SK-N-SH (cell line): ENCODE measurements at regions not wholly inside any gene's neighbourhood (a gene's known extent, or its start where the extent isn't known, plus 50 kb on each side); places are given as distances from the start of the nearest gene placed in this dataset.

Experiments used
- CTCF ChIA-PET: fragments of 300-600, 350-600 bp; formaldehyde crosslinking; extraction: SDS; loops from one replicate; lab custom pipeline; 2021; lab: Yijun Ruan, JAX
- POLR2A ChIA-PET: fragments of 350-600 bp; sonication (Branson Sonifier 250); formaldehyde crosslinking; extraction: SDS; loops from one replicate; lab custom pipeline; 2020; ENCODE audit warnings: antibody characterized with exemption, inconsistent platforms; lab: Yijun Ruan, JAX
- DNase-seq: peaks from one replicate; pipeline ENCODE4 v3.0.0; 2012
- H2AFZ ChIP-seq: fragments of 200-600 bp; sonication (generic); 2 replicates; pipeline ENCODE4 v1.8.1; 2016; ENCODE audit warnings: antibody characterized with exemption, mild to moderate bottlenecking, low read depth
- H3F3A ChIP-seq: fragments of 200-600 bp; sonication (generic); replicated peaks from 2 replicates; pipeline ENCODE3; 2016; ENCODE audit warnings: antibody characterized with exemption, mild to moderate bottlenecking; ENCODE audit not compliant: insufficient read depth
- H3K27ac ChIP-seq, 2 experiments: fragments of 200-500 bp in 1 of 2; fragments of 200-600 bp in 1 of 2; sonication (Bioruptor generic) in 1 of 2; sonication (generic), shearing (Covaris generic) in 1 of 2; 2 replicates each; pipeline versions ENCODE4 v1.5.1 to v1.6.1; 2014 to 2016; ENCODE audit warnings: low read depth in 2 of 2, inconsistent platforms in 1 of 2, low read length in 1 of 2, mild to moderate bottlenecking in 1 of 2, mixed read lengths in 1 of 2
- H3K27me3 ChIP-seq: fragments of 200-600 bp; sonication (generic), shearing (Covaris generic); 2 replicates; pipeline ENCODE4 v1.6.1; 2016; ENCODE audit warnings: mixed run types; ENCODE audit not compliant: insufficient read depth
- H3K36me3 ChIP-seq, 2 experiments: fragments of 200-500 bp in 1 of 2; fragments of 200-600 bp in 1 of 2; sonication (Bioruptor generic) in 1 of 2; sonication (generic) in 1 of 2; replicated peaks in 1 of 2; 2 replicates each; pipeline versions ENCODE3 to v1.5.1; 2014 to 2016; ENCODE audit warnings: low read length in 1 of 2, mild to moderate bottlenecking in 1 of 2; ENCODE audit not compliant: insufficient read depth in 2 of 2, control insufficient read depth in 1 of 2
- H3K4me1 ChIP-seq, 2 experiments: fragments of 200-500 bp in 1 of 2; fragments of 200-600 bp in 1 of 2; sonication (Bioruptor generic) in 1 of 2; sonication (generic), shearing (Covaris generic) in 1 of 2; 2 replicates each; pipeline versions ENCODE4 v1.5.1 to v1.6.1; 2014 to 2016; ENCODE audit warnings: low read depth in 1 of 2, low read length in 1 of 2, mixed run types in 1 of 2; ENCODE audit not compliant: insufficient read depth in 2 of 2, control insufficient read depth in 1 of 2
- H3K4me2 ChIP-seq: fragments of 200-600 bp; sonication (generic), shearing (Covaris generic); 2 replicates; pipeline ENCODE4 v1.6.1; 2017; ENCODE audit warnings: mixed run types
- H3K4me3 ChIP-seq, 2 experiments: fragments of 200-500 bp in 1 of 2; fragments of 200-600 bp in 1 of 2; sonication (Bioruptor generic) in 1 of 2; sonication (generic), shearing (Covaris generic) in 1 of 2; 2 replicates each; pipeline versions ENCODE4 v1.5.1 to v1.8.1; 2014 to 2016; ENCODE audit warnings: low read depth in 2 of 2, inconsistent platforms in 1 of 2, low read length in 1 of 2, mild to moderate bottlenecking in 1 of 2, mixed read lengths in 1 of 2, moderate library complexity in 1 of 2
- H3K79me2 ChIP-seq: fragments of 200-600 bp; sonication (generic); 2 replicates; pipeline ENCODE4 v1.8.1; 2017; ENCODE audit warnings: mild to moderate bottlenecking; ENCODE audit not compliant: insufficient read depth
- H3K9ac ChIP-seq: fragments of 200-600 bp; sonication (generic); 2 replicates; pipeline ENCODE4 v1.6.1; 2017; ENCODE audit warnings: mixed run types
- H3K9me2 ChIP-seq: fragments of 200-600 bp; sonication (generic); 2 replicates; pipeline ENCODE4 v1.6.1; 2017; ENCODE audit warnings: mixed run types
- H3K9me3 ChIP-seq: fragments of 200-600 bp; sonication (generic); 2 replicates; pipeline ENCODE4 v1.6.1; 2017; ENCODE audit warnings: mixed run types, mild to moderate bottlenecking, moderate library complexity
- H4K20me1 ChIP-seq: fragments of 200-600 bp; sonication (generic); 2 replicates; pipeline ENCODE4 v1.6.1; 2017; ENCODE audit warnings: mild to moderate bottlenecking, mixed run types; ENCODE audit not compliant: insufficient read depth
- CHD2 ChIP-seq: fragments of 150-350 bp; IDR thresholded peaks from 2 replicates; pipeline ENCODE4 v1.6.1; 2018; ENCODE audit warnings: low read length; ENCODE audit not compliant: partially characterized antibody
- ELF1 ChIP-seq: IDR thresholded peaks from 2 replicates; pipeline ENCODE4 v1.4.0; 2012
- EP300 ChIP-seq, 2 experiments: IDR thresholded peaks; 2 replicates each; pipeline versions ENCODE4 v1.4.0 to v1.6.1; 2012; ENCODE audit warnings: borderline replicate concordance in 1 of 2, low read depth in 1 of 2, low read length in 1 of 2
- GABPA ChIP-seq: IDR thresholded peaks from 2 replicates; pipeline ENCODE4 v1.4.0; 2012; ENCODE audit warnings: low read depth, mild to moderate bottlenecking
- NRF1 ChIP-seq: IDR thresholded peaks from 2 replicates; pipeline ENCODE4 v1.6.1; 2012; ENCODE audit warnings: low read depth, mild to moderate bottlenecking, low read length
- RCOR1 ChIP-seq: fragments of 150-350 bp; IDR thresholded peaks from 2 replicates; pipeline ENCODE4 v1.6.1; 2017; ENCODE audit warnings: antibody characterized with exemption, low read length
- REST ChIP-seq: IDR thresholded peaks from 2 replicates; pipeline ENCODE4 v1.6.1; 2012; ENCODE audit warnings: mild to moderate bottlenecking, low read depth, low read length, moderate library complexity
- RXRA ChIP-seq: IDR thresholded peaks from 2 replicates; pipeline ENCODE4 v1.4.0; 2012; ENCODE audit warnings: low read depth, mild to moderate bottlenecking, borderline replicate concordance
- SIN3A ChIP-seq: IDR thresholded peaks from 2 replicates; pipeline ENCODE4 v1.6.1; 2012; ENCODE audit warnings: low read depth, mild to moderate bottlenecking, low read length, moderate library complexity, borderline replicate concordance
- TCF12 ChIP-seq: IDR thresholded peaks from 2 replicates; pipeline ENCODE4 v1.4.0; 2012
- USF2 ChIP-seq: fragments of 150-350 bp; IDR thresholded peaks from 2 replicates; pipeline ENCODE4 v1.6.1; 2017; ENCODE audit warnings: antibody characterized with exemption, low read length, low read depth, borderline replicate concordance
- WGBS: methylation state at CpG from one replicate; pipeline ENCODE4 v1.1.6; 2017; ENCODE audit warnings: low lambda C conversion rate; 5-methylcytosine and 5-hydroxymethylcytosine counted together
- TF ChIP-seq, protein P1 (sequence below): IDR thresholded peaks from 2 replicates; pipeline ENCODE4 v1.4.0; 2012; ENCODE audit warnings: low read depth, borderline replicate concordance
- TF ChIP-seq, protein P2 (sequence below): IDR thresholded peaks from 2 replicates; pipeline ENCODE4 v1.4.0; 2012; ENCODE audit warnings: low read depth, borderline replicate concordance

GRCh38 chr1:169049258-169049938 lies 57.1 kb upstream of the ATP1B1 start:
- H3K36me3 ChIP-seq = no peaks in the 10 kb centered on the region
- CTCF ChIA-PET = no interaction called here
- no peaks in the 10 kb centered on the region for H3F3A ChIP-seq
- TF ChIP-seq TCF12 (no peak), GABPA (no peak), RXRA (no peak), NRF1 (no peak), ELF1 (no peak), EP300 (IDR thresholded peaks at IDR 0.05; ENCODE audit: borderline replicate concordance in 1 of 2, low read depth in 1 of 2, low read length in 1 of 2) (no peak), USF2 (no peak), SIN3A (no peak), CHD2 (no peak), REST (no peak), RCOR1 (no peak)
- TF ChIP-seq, protein P1, sequence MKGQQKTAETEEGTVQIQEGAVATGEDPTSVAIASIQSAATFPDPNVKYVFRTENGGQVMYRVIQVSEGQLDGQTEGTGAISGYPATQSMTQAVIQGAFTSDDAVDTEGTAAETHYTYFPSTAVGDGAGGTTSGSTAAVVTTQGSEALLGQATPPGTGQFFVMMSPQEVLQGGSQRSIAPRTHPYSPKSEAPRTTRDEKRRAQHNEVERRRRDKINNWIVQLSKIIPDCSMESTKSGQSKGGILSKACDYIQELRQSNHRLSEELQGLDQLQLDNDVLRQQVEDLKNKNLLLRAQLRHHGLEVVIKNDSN = no peak
- TF ChIP-seq, protein P2, sequence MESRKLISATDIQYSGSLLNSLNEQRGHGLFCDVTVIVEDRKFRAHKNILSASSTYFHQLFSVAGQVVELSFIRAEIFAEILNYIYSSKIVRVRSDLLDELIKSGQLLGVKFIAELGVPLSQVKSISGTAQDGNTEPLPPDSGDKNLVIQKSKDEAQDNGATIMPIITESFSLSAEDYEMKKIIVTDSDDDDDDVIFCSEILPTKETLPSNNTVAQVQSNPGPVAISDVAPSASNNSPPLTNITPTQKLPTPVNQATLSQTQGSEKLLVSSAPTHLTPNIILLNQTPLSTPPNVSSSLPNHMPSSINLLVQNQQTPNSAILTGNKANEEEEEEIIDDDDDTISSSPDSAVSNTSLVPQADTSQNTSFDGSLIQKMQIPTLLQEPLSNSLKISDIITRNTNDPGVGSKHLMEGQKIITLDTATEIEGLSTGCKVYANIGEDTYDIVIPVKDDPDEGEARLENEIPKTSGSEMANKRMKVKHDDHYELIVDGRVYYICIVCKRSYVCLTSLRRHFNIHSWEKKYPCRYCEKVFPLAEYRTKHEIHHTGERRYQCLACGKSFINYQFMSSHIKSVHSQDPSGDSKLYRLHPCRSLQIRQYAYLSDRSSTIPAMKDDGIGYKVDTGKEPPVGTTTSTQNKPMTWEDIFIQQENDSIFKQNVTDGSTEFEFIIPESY = no peak
- TF ChIP-seq, all 33 proteins: peak for 0
- Histone ChIP-seq H3K79me2 (no peaks in the 10 kb centered on the region), H3K9me2 (no peaks in the 10 kb centered on the region), H3K9ac (no peak overlapping the region), H3K4me2 (no peak overlapping the region), H3K27me3 (no peaks in the 10 kb centered on the region), H3K27ac (no peak overlapping the region), H3K4me3 (no peak overlapping the region), H2AFZ (no peak overlapping the region), H4K20me1 (no peaks in the 10 kb centered on the region), H3K4me1 (peaks cover 0 to 5% of the 10 kb centered on the region in 2 experiments; a peak in 1 of 4 replicates), H3K9me3 (no peaks in the 10 kb centered on the region)
- POLR2A ChIA-PET = no interaction called here
- 77% methylated on average over 5 of the region's 5 CpGs for WGBS
- no peak for DNase-seq
